ENCODE measurements at regions not wholly inside any gene's neighbourhood (a gene's known extent, or its start where the extent isn't known, plus 50 kb on each side); places are given as distances from the start of the nearest gene placed in this dataset.

DNA sequence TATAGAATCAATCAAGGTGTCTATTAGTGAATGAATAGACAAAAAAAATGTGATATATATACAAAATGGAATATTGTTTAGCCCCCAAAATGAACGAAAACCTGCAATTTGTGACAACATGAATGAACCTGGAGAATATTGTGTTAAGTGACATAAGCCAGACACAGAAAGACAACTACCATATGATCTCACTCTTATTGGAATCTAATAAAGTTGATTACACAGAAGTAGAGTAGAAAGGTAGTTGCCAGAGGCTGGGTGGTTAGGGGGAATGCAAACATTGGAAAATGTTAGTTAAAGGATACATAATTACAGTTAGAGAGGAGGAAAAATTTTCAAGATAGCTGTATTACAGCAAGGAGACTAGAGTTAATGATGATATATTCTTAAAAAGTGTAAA lies 1962.3 kb downstream of the EFNA5 start:
- DNase-seq (ENCODE audit: low read depth in 2 of 2): no peak

- no peak for DNase-seq (ENCODE audit: low read depth in 2 of 2)
Observed at GRCh38 chr5:105702323-105702722, 1968.4 kb downstream of the EFNA5 start.

GRCh38 chr5:105696440-105696839 lies 1974.3 kb downstream of the EFNA5 start:
- DNase-seq (ENCODE audit: low read depth in 2 of 2): no peak

DNA sequence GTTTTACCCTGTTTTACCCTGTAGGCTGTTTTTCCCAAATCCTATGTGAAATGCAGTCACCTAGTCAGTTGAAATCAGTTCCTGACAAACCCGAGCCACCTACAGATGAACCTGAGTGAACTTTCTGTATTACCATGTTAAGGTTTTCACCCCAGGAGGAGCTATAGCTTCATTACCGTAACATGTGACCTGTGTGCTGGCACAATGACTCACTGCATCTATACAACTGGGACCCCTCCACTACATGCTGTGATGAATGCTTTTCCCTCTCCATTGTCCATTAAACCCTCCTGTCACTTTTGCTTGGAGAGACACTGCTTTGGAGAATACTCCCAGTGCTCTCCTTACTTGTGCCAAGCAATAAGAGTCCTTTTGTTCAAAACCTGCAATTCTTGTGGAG lies 1974.8 kb downstream of the EFNA5 start:
- no peak for DNase-seq (ENCODE audit: low read depth in 2 of 2)

GRCh38 chr5:105689596-105689995 lies 1981.1 kb downstream of the EFNA5 start:
- DNase-seq (ENCODE audit: low read depth in 2 of 2): no peak

DNA sequence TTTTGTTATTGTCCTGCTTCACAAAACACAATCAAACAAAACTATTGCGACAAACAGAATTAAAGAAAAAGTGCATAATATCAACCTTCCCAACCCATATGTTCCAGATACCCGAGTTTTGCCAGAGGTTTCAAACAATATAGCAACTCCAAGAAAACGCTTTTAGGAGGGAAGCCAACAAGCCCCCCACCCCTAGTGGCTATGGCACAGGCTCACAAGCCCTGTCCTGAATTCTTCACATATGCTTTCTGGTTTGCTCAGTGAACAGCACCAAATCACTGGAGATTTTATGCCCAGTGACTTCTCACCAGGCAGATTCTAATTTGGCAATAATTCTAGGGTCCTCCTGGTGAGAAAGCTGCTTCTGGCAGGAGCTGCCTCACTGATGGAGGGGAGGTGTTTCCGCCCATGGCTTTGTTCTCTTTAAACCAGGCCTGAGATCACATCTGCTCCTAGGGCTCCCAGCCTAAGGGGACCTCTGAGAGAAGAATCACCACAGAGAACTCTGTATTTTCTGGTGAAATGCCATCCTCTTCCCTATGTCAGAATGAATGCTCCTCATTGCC lies 1982.4 kb downstream of the EFNA5 start:
- DNase-seq (ENCODE audit: low read depth in 2 of 2): no peak

DNA sequence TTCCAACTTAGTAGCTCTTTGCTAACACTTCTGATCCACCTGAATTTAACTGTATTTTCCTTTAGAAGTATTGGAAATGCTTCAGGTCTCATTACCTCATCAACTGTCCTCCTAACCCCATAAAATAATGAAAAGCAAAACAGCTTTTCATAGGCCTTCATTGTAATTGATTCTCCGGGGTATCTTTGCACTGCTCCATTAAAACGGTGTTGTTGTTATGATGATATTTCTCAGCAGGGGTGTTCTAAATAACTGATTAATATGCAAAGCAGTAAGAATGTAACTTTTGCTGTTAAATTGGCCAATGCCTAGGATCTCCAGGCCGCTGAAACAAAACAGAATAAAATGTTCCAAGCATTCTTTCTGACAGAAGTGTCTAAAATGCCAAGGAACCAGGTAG lies 1983.2 kb downstream of the EFNA5 start:
- no peak for DNase-seq (ENCODE audit: low read depth in 2 of 2)

- no peak for DNase-seq (ENCODE audit: low read depth in 2 of 2)
Observed at GRCh38 chr5:105685884-105686283, 1984.9 kb downstream of the EFNA5 start.

- no peak for DNase-seq (ENCODE audit: low read depth in 2 of 2)
Observed at GRCh38 chr5:105684799-105685198, 1985.9 kb downstream of the EFNA5 start.

DNA sequence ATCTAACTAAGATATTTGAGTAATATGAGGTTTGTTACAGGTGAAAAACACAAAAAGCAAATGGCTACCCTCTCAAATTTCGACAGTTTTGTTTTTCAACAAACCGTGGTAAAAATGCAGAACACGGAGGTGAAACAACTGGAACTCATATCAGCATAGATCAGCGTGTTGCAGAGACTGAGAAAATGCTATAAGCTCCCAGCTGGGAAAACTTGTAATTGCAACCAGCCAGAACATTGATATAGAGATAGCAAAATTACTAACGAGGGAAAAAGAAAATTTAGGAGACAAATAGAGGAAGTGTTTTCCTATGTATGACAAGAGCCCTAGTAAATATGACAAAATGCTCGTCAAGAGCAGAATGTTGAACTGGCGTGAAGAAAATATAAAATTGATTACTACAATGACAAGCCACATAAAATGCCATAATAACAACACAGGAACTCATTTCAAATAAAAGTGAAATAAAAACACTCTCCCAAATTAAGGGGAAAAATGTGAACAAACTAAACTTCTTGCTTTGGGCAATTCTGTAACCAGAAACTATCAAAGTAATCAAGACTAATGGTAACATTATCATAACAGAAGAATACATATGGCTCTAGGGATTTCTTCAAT lies 1989.8 kb downstream of the EFNA5 start:
- no peak for DNase-seq (ENCODE audit: low read depth in 2 of 2)

GRCh38 chr5:105677291-105677690 lies 1993.4 kb downstream of the EFNA5 start:
- no peak for DNase-seq (ENCODE audit: low read depth in 2 of 2)

- no peak for DNase-seq (ENCODE audit: low read depth in 2 of 2)
Observed at GRCh38 chr5:105670596-105670995, 2000.1 kb downstream of the EFNA5 start.

GRCh38 chr5:105663671-105664070 lies 2007.1 kb downstream of the EFNA5 start:
- DNase-seq (ENCODE audit: low read depth in 2 of 2): no peak

DNA sequence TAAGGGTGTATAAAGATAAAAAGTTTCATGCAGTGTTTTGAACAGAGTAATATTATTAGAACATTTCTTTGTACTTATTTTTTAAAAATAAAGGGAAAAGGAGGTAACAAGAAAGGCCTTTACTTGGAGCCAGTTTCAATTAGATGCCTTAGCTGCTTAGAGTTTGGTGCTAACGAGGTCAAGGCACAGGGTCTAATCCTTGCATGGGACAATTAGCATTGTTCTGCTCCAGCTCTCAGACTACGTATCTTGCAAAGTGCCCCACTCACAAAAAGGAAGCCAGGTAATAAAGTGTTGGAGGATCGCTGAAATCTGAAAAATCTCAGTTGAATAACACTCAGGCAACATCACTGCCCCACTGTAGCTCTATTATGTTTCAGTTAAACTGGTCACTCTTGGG lies 2011.3 kb downstream of the EFNA5 start:
- DNase-seq (ENCODE audit: low read depth in 2 of 2): no peak

DNA sequence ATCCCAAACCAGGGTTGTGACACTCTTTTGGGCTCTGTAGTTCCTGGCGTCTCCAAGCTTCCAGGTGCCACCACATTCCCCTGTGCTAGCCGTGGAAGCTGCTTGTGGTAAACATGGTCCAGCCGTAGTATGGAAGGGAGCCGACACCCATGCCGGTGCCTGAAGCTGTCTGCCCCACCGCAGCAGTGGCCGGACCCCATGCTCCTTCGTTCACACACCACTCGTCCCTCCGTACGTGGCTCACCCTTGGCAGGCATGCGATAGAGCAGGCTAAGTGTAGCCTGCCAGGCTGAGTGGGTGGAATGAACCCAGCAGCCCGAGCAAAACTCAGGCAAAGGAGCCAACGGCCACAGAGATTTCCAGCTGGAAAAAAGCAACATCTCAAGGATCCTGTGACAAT lies 2030.4 kb downstream of the EFNA5 start:
- no peak for DNase-seq (ENCODE audit: low read depth in 2 of 2)

DNA sequence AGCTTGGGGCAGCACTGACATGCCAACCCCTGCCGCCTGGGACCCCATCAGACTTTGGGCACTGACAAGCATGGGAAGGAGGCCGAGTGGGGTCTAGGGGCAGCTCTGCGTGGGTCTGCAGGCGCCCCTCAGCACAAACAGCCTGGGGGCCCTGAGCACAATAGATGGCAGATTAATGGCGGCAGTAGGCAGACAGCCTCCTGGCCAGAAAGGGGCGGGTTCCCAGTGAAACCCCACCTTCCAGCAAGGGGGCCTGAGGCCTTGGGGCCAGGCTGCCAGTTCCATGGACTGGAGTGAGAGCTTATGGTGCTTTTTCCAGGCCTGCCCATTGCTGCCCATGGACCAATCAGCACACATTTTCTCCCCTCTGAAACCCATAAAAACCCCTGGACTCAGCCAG lies 2031.2 kb downstream of the EFNA5 start:
- DNase-seq (ENCODE audit: low read depth in 2 of 2): no peak

DNA sequence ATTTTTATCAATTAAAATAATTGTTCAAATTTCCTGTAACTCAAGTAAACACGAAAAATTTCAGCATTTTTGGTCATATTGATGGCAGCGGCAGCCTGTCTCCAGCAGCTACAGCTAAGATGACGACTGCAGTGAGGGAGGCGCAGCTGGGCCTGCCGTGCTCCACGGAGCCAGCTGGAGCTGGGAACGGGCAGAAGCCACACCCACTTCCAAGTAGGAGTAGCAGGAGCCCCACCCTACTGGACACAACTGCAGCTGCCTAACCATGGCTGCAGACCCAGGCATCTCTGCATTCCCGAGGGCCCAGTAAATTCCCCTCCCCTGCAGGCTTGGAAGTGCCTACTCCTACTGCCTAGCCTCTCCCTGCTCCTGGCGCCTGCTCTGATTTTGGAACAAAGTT lies 2031.7 kb downstream of the EFNA5 start:
- DNase-seq (ENCODE audit: low read depth in 2 of 2): no peak

DNA sequence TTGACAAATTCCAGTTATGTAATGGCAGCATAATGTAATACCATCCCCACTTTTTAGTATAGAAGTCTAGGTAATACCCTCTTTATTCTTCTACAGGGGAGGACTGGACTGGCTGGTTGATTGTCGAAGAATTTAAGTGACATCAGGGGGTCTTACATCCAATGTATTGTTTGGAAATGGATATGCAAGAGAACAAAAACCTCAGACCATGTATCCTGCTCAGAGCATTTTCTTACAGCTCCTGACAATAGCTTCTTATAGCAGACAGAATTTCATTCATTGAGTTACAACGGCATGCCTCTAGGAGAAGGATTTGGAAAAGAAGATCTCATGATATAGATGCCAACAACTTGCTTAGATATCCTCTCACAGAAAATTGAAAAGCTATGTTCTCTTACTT lies 2032.3 kb downstream of the EFNA5 start:
- no peak for DNase-seq (ENCODE audit: low read depth in 2 of 2)

DNA sequence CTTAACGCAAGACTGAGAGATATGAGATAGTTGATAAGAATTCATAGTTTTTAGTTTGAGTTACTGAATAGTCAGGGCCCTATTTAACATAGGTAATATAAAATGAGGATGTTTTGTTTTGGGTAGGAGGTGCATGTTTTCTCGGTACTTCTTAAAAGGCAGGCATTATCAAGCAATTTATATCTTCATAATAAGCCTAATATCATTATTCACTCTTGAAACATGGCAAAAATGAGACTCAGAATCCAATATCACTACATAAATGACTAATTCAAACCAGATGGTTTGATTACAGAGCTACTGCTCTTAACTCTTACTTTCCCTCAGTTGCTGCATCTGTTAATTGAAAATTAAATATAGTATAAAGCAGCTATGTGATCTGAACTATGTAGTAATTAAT lies 2038.7 kb downstream of the EFNA5 start:
- DNase-seq (ENCODE audit: low read depth in 2 of 2): no peak

GRCh38 chr5:105630803-105631202 lies 2039.9 kb downstream of the EFNA5 start:
- no peak for DNase-seq (ENCODE audit: low read depth in 2 of 2)

DNA sequence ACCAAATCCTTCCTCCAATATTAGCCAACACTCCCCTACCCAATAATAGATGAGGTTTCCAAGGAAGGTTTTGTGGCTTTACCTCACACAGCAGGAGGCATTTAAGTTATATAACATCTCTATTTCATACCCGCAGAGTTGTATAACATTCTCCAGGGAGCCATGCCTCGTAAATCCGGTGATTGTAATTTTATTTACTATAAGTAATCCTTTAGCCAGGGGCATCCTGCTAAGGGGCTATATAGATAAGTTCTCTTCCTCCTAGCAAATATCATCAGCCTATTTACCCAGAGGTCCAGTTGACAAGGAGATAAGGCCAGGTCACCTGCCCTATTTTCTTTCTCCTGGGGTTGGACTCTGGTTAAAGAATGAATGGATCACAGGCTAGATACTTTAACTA lies 2051.0 kb downstream of the EFNA5 start:
- DNase-seq (ENCODE audit: low read depth in 2 of 2): no peak

DNA sequence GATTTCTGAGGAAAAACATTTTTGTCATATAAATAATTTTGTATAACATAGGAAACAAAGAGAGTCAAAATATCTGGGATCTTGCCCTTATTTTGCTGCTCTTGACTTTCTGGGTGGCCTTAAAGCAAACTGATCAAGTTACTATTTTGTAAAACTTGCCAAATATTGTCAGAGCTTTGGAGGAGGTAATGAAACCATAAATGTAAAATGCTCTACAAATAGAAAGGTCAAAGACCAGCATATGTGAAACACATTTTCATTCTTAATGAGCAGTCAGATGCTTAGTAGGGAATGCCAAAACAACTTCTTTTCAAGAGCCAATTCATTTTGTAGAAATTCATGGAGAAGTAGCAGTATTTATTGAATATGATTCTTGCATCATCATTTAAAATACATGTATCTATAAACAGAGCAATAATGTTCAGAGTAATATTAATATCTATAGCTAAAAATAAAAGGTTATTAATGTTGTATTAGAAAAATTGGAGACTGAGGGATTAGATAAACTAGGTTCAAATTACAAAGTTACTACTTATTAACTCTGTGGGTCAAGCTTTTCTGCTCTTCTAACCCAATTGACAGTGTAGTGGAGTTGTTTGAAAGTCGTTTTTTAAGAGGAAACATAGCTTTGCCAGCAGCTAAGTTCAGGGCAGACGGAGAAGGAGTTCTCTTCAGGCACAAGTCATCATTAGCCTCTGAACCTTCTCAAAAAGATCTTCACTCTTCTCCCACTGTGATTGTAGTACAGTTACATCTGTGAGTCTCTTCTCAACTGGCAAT lies 2053.1 kb downstream of the EFNA5 start:
- no peak for DNase-seq (ENCODE audit: low read depth in 2 of 2)

DNA sequence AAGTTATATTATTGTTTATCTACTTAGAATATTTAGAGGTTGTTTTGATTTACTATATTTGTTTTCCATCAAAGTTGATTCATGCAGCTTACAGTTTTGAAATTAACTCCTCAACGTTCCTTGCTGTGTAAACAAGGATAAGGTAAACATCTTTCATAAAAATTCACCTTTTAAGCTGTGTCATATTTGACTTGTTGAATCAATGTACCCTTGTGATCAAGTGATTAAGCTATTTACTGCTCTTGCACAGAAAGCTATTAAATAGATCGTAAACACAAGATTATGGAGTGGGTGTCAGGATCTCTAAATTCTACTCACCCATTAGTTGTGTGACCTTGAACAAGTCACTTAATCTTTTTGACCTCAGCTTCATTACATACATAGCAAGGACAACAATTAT lies 2054.0 kb upstream of the NUDT12 start:
- no peak for DNase-seq (ENCODE audit: low read depth in 2 of 2)

All from stimulated activated CD4-positive, alpha-beta T cell treated with anti-CD3 and anti-CD28 coated beads, Interleukin-12 subunit alpha, Interleukin-12 subunit beta, amount 100 ng/mL, for 24 hours (primary cell).